Breast epithelium (tissue), 3 donors: ENCODE measurements at regions not wholly inside any gene's neighbourhood (a gene's known extent, or its start where the extent isn't known, plus 50 kb on each side); places are given as distances from the start of the nearest gene placed in this dataset.

Source experiments
- POLR2A ChIP-seq: fragments of 450-650 bp; IDR thresholded peaks from one replicate; pipeline ENCODE4 v1.6.1; 2016; ENCODE audit warnings: antibody characterized with exemption, mild to moderate bottlenecking, moderate library complexity
- POLR2AphosphoS5 ChIP-seq, 3 donors: sonication (generic); formaldehyde crosslinking; IDR thresholded peaks; one replicate each; pipeline ENCODE4 v1.6.1; 2017; ENCODE audit warnings: antibody characterized with exemption in 3 of 3
- TF ChIP-seq, protein P1 (sequence below), 3 donors: fragments of 450-650 bp; IDR thresholded peaks; one replicate each; pipeline ENCODE4 v1.5.1; 2016 to 2017; ENCODE audit warnings: antibody characterized with exemption in 3 of 3, mild to moderate bottlenecking in 3 of 3, moderate library complexity in 3 of 3

DNA sequence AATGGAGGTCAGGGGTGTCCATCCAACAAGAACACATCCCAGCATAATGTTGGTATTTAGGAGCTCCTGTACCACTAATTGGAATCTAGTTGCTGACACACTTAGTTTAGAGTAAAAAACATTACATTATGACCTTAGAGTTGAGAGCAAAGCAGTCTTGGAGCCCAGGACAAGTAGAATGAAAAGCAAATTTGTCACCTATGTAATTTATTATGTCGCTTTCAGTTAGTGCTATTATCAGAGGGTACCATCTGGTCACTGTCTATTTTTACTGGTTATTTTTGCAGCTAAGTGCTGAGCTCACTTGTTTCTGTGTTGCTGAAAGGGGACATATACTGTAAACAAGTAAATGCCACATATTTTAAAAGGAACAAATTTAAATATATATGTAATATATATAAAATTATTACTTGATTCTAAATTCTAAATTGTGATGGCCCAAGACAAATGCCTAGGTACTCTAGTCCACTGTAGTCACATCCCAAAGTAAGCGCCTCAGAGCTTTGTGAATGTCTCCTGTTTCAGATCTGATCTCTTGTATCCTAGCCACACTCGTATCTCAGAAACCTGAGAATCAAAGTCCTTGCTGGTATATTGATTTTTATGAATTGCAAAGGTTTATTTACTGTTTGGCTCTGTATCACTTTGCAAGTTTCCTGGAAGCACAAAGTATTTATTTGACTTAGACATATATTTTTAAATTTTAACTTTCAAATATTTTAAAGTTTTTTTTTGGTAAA, 148.6 kb upstream of the MAN1A1 start:
- TF ChIP-seq, protein P1, sequence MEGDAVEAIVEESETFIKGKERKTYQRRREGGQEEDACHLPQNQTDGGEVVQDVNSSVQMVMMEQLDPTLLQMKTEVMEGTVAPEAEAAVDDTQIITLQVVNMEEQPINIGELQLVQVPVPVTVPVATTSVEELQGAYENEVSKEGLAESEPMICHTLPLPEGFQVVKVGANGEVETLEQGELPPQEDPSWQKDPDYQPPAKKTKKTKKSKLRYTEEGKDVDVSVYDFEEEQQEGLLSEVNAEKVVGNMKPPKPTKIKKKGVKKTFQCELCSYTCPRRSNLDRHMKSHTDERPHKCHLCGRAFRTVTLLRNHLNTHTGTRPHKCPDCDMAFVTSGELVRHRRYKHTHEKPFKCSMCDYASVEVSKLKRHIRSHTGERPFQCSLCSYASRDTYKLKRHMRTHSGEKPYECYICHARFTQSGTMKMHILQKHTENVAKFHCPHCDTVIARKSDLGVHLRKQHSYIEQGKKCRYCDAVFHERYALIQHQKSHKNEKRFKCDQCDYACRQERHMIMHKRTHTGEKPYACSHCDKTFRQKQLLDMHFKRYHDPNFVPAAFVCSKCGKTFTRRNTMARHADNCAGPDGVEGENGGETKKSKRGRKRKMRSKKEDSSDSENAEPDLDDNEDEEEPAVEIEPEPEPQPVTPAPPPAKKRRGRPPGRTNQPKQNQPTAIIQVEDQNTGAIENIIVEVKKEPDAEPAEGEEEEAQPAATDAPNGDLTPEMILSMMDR (IDR thresholded peaks at IDR 0.05): no peak
- no peak for TF ChIP-seq POLR2A
- TF ChIP-seq POLR2AphosphoS5 (IDR thresholded peaks at IDR 0.05): no peak
